A673 (cell line): ENCODE measurements at regions not wholly inside any gene's neighbourhood (a gene's known extent, or its start where the extent isn't known, plus 50 kb on each side); places are given as distances from the start of the nearest gene placed in this dataset.
"Not testable (repeated sequence)": the region's sequence is repeated elsewhere in the genome, so short reads cannot be mapped to it uniquely, and the experiment has no call there.

ENCODE experiments used
- BruUV-seq: library from RNA; stranded (reverse); fragments of 400-500 nt; replicated peaks from 2 replicates; lab custom pipeline; 2021; lab: Mats Ljungman, UMichigan
- CTCF ChIA-PET: fragments of 300-600 bp; sonication (Branson Sonifier 250); formaldehyde crosslinking; loops from one replicate; lab custom pipeline; 2022; ENCODE audit warnings: antibody characterized with exemption; lab: Charles Lee
- POLR2A ChIA-PET: fragments of 300-600 bp; sonication (Branson Sonifier 250); formaldehyde crosslinking; loops from one replicate; lab custom pipeline; 2022; ENCODE audit warnings: antibody characterized with exemption; ENCODE audit not compliant: low non-redundant PET; lab: Charles Lee
- DNase-seq: peaks from one replicate; pipeline ENCODE4 v3.0.0-alpha.2; 2015; ENCODE audit warnings: low spot score
- H3K27ac ChIP-seq: fragments of 200-600 bp; sonication (generic); 2 replicates; pipeline ENCODE4 v1.5.1; 2016; ENCODE audit warnings: mixed run types, low read depth, mild to moderate bottlenecking, mixed read lengths, antibody characterized with exemption, low read length; ENCODE audit not compliant: poor library complexity, severe bottlenecking
- H3K27me3 ChIP-seq: fragments of 200-600 bp; sonication (generic); replicated peaks from 2 replicates; pipeline ENCODE4 v1.6.1; 2017; ENCODE audit warnings: mixed run types, low read depth, mild to moderate bottlenecking, mixed read lengths, antibody characterized with exemption, low read length; ENCODE audit not compliant: insufficient read depth, poor library complexity
- H3K36me3 ChIP-seq: fragments of 200-600 bp; sonication (generic); 2 replicates; pipeline ENCODE4 v1.6.1; 2016; ENCODE audit warnings: mixed run types, mild to moderate bottlenecking, mixed read lengths, antibody characterized with exemption, low read length; ENCODE audit not compliant: insufficient read depth, poor library complexity, severe bottlenecking
- H3K4me1 ChIP-seq: fragments of 200-600 bp; sonication (generic); 2 replicates; pipeline ENCODE4 v1.6.1; 2017; ENCODE audit warnings: mixed run types, mild to moderate bottlenecking, mixed read lengths, antibody characterized with exemption, low read length; ENCODE audit not compliant: insufficient read depth, poor library complexity, severe bottlenecking
- H3K4me3 ChIP-seq: fragments of 200-600 bp; sonication (generic); 2 replicates; pipeline ENCODE4 v1.5.1; 2016; ENCODE audit warnings: low read depth, mixed run types, mild to moderate bottlenecking, mixed read lengths, low read length; ENCODE audit not compliant: poor library complexity, severe bottlenecking
- H3K9me3 ChIP-seq: fragments of 200-600 bp; sonication (generic); 2 replicates; pipeline ENCODE4 v1.6.1; 2016; ENCODE audit warnings: mixed run types, low read depth, mild to moderate bottlenecking, mixed read lengths, antibody characterized with exemption, low read length; ENCODE audit not compliant: poor library complexity, severe bottlenecking
- EZH2 ChIP-seq: fragments of 200-600 bp; sonication (generic); IDR thresholded peaks from 2 replicates; pipeline ENCODE4 v1.6.1; 2017; ENCODE audit warnings: borderline replicate concordance, low read depth, mild to moderate bottlenecking, mixed read lengths, antibody characterized with exemption, low read length; ENCODE audit not compliant: poor library complexity, severe bottlenecking
- intact Hi-C: fragments of 100-400 bp; cut with micrococcal nuclease; formaldehyde crosslinking; loops from one replicate; pipeline ENCODE4 v1.10.0; 2022; ENCODE audit not compliant: unreplicated experiment
- TF ChIP-seq, protein P1 (sequence below): fragments of 300-800, 200-600 bp; sonication (generic); conservative IDR thresholded peaks from 2 replicates; pipeline ENCODE4 v1.5.1; 2017; ENCODE audit warnings: low read depth, mild to moderate bottlenecking, antibody characterized with exemption, low read length, moderate library complexity, mixed read lengths

GRCh38 chrX:28126886-28127285 lies 145.6 kb upstream of the DCAF8L1 start:
- Histone ChIP-seq H3K27ac (no peak overlapping the region), H3K36me3 (no peaks in the 10 kb centered on the region), H3K27me3 (no peaks in the 10 kb centered on the region), H3K4me1 (no peaks in the 10 kb centered on the region), H3K4me3 (no peak overlapping the region), H3K9me3 (no peaks in the 10 kb centered on the region)
- POLR2A ChIA-PET: no interaction called here
- no TSS peak for BruUV-seq
- intact Hi-C loops: no loop called here
- TF ChIP-seq EZH2: no peak
- TF ChIP-seq, protein P1, sequence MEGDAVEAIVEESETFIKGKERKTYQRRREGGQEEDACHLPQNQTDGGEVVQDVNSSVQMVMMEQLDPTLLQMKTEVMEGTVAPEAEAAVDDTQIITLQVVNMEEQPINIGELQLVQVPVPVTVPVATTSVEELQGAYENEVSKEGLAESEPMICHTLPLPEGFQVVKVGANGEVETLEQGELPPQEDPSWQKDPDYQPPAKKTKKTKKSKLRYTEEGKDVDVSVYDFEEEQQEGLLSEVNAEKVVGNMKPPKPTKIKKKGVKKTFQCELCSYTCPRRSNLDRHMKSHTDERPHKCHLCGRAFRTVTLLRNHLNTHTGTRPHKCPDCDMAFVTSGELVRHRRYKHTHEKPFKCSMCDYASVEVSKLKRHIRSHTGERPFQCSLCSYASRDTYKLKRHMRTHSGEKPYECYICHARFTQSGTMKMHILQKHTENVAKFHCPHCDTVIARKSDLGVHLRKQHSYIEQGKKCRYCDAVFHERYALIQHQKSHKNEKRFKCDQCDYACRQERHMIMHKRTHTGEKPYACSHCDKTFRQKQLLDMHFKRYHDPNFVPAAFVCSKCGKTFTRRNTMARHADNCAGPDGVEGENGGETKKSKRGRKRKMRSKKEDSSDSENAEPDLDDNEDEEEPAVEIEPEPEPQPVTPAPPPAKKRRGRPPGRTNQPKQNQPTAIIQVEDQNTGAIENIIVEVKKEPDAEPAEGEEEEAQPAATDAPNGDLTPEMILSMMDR: no peak
- no peak for DNase-seq
- CTCF ChIA-PET: no interaction called here

DNA sequence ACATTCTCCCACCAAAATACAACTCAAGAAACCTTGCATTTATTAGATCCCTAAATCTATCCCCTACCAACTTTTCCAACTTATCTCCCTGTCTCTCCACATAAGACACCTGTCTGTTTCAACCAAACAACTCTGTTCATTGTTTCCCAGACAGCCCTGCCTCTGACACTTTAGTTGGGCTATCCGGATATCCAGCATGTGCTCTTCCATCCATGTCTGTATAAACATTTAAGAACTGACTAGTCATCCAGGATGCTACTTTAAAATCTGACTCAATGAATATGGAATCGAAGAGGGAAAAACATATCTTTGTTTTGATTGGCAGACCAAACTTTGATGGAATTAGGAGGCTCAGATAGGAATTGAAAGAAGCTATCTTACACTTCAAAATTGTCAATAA lies 143.2 kb upstream of the DCAF8L1 start:
- ChIA-PET CTCF (no interaction called here), POLR2A (no interaction called here)
- no peaks in the 10 kb centered on the region for H3K4me1 ChIP-seq
- no TSS peak for BruUV-seq
- H3K4me3 ChIP-seq: no peak overlapping the region
- H3K27ac ChIP-seq: no peak overlapping the region
- no peaks in the 10 kb centered on the region for H3K9me3 ChIP-seq
- DNase-seq: no peak
- no peak for TF ChIP-seq EZH2
- TF ChIP-seq, protein P1: no peak
- no peaks in the 10 kb centered on the region for H3K36me3 ChIP-seq
- no peaks in the 10 kb centered on the region for H3K27me3 ChIP-seq
- intact Hi-C loops: no loop called here

- H3K36me3 ChIP-seq, H3K27me3 ChIP-seq, H3K27ac ChIP-seq, DNase-seq, intact Hi-C loops, H3K4me1 ChIP-seq, H3K4me3 ChIP-seq, BruUV-seq, CTCF ChIA-PET, POLR2A ChIA-PET, H3K9me3 ChIP-seq: not testable (repeated sequence)
Observed at GRCh38 chrX:28120580-28121245, 139.5 kb upstream of the DCAF8L1 start.

DNA sequence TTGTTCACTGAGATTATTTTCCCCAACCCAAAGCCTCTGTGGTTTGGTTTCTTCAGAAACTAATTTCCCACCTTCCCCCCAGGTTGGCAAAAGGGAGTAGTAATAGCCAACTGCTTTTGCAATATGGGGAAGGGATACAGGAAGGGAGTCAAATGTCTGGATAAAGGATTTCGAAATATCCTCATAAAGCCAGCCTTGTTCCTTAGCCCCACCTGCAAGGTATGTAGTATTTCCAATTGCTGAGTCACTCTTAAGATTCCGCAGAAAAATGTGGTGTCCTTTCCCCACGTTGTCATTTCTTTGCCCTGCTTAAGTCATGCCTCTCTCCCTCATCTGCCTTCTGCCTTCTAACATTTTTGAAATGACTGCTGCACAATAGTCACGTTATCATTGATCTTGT lies 138.8 kb upstream of the DCAF8L1 start:
- TF ChIP-seq, protein P1: no peak
- no peak for TF ChIP-seq EZH2
- intact Hi-C loops: no loop called here
- Histone ChIP-seq H3K4me1 (no peaks in the 10 kb centered on the region), H3K9me3 (no peaks in the 10 kb centered on the region), H3K4me3 (no peak overlapping the region), H3K27ac (no peak overlapping the region), H3K36me3 (no peaks in the 10 kb centered on the region), H3K27me3 (no peaks in the 10 kb centered on the region)
- no TSS peak for BruUV-seq
- ChIA-PET CTCF (no interaction called here), POLR2A (no interaction called here)
- no peak for DNase-seq
